ENCODE measurements at regions not wholly inside any gene's neighbourhood (a gene's known extent, or its start where the extent isn't known, plus 50 kb on each side); places are given as distances from the start of the nearest gene placed in this dataset.

- no peak overlapping the region for H3K4me3 ChIP-seq
- 43% methylated on average over 2 of the region's 2 CpGs for WGBS (ENCODE audit: insufficient coverage, insufficient replicate concordance, low lambda C conversion rate, missing lambda C conversion rate)
- FAIRE-seq (no peak), ATAC-seq (no peak), DNase-seq (ENCODE audit: low read depth, low spot score) (no peak)
- ChIA-PET CTCF (no interaction called here), RAD21 (ENCODE audit: unreplicated experiment) (no interaction called here), SMC1A (ENCODE audit: uncharacterized antibody, unreplicated experiment) (interaction anchor here (0.9 to 1.4 kb wide), 3 partner anchors 9 to 28 kb away, joined by 3 to 4 read pairs (median 3); no protein-coding TSS in a partner anchor), POLR2A (interaction anchor here (0.6 kb wide), 1 partner anchor 887 kb away, joined by 7 read pairs; no protein-coding TSS in a partner anchor)
- H3K9me3 ChIP-seq (replicated peaks; ENCODE audit: control insufficient read depth, insufficient read depth, low read length): no peaks in the 10 kb centered on the region; the same call in 2 of the 3 replicates
- no peaks in the 10 kb centered on the region for H4K20me1 ChIP-seq (ENCODE audit: control insufficient read depth, insufficient read depth)
- no peak for TF ChIP-seq CREB1 (IDR thresholded peaks at IDR 0.05; ENCODE audit: low read depth)
- 0 out of 2 replicates have a peak, but pooled peaks cover 3% of the 10 kb centered on the region for H3K4me1 ChIP-seq (ENCODE audit: control insufficient read depth, insufficient read depth, low read length)
- H3K79me2 ChIP-seq (ENCODE audit: control insufficient read depth, insufficient read depth, low read length): no peaks in the 10 kb centered on the region
- no peak overlapping the region for H3K9ac ChIP-seq (ENCODE audit: control insufficient read depth, insufficient read depth, low read length)
- intact Hi-C loops (cut with micrococcal nuclease; ENCODE audit: unreplicated experiment) (loop anchor here (1.0 kb wide), 1 partner anchor 17 kb away; no protein-coding TSS in a partner anchor), in situ Hi-C loops (cut with MboI) (no loop called here)
- H2AFZ ChIP-seq (ENCODE audit: control insufficient read depth, low read depth, low read length): no peak overlapping the region
- no peak overlapping the region for H3K4me2 ChIP-seq (ENCODE audit: control insufficient read depth, insufficient read depth)
- BruUV-seq (replicated peaks): no TSS peak
- H3K36me3 ChIP-seq (ENCODE audit: control insufficient read depth in 2 of 2, insufficient read depth in 2 of 2, low read length in 1 of 2): no peaks in the 10 kb centered on the region
- no peaks in the 10 kb centered on the region for H3K27me3 ChIP-seq (replicated peaks in 1 of 2; ENCODE audit: control insufficient read depth in 2 of 2, insufficient read depth in 2 of 2, low read length in 1 of 2)
- no peak overlapping the region for H3K27ac ChIP-seq (ENCODE audit: control insufficient read depth, insufficient read depth)
These were observed 66.4 kb upstream of the ATXN1 start for GRCh38 chr6:16827627-16828026.

- POLR2A ChIA-PET: interaction anchor here (1.0 kb wide), 1 partner anchor 12 kb away, joined by 3 read pairs; no protein-coding TSS in a partner anchor
- FAIRE-seq (no peak), ATAC-seq (no peak), DNase-seq (ENCODE audit: low read depth, low spot score) (no peak)
- no peak for TF ChIP-seq PBX3 (IDR thresholded peaks at IDR 0.05; ENCODE audit: insufficient replicate concordance, low read depth, low read length)
- no peak for TF ChIP-seq NFYA (IDR thresholded peaks at IDR 0.05; ENCODE audit: borderline replicate concordance, low read depth, low read length)
- TF ChIP-seq RELB (IDR thresholded peaks at IDR 0.05; ENCODE audit: low read depth): no peak
- TF ChIP-seq CHD2 (IDR thresholded peaks at IDR 0.05; ENCODE audit: borderline replicate concordance, low read depth, low read length): no peak
- TF ChIP-seq ZNF384 (IDR thresholded peaks at IDR 0.05; ENCODE audit: borderline replicate concordance, low read depth, low read length): no peak
- TF ChIP-seq BHLHE40 (IDR thresholded peaks at IDR 0.05; ENCODE audit: borderline replicate concordance in 1 of 2, low read depth in 2 of 2, low read length in 1 of 2): no peak
- TF ChIP-seq E2F4 (IDR thresholded peaks at IDR 0.05; ENCODE audit: low read depth, low read length): no peak
- Histone ChIP-seq H3K79me2 (ENCODE audit: control insufficient read depth, insufficient read depth, low read length) (no peaks in the 10 kb centered on the region), H3K27ac (ENCODE audit: control insufficient read depth, insufficient read depth) (no peak overlapping the region), H3K9me3 (replicated peaks; ENCODE audit: control insufficient read depth, insufficient read depth, low read length) (no peaks in the 10 kb centered on the region; the same call in 2 of the 3 replicates), H3K4me1 (ENCODE audit: control insufficient read depth, insufficient read depth, low read length) (0 out of 2 replicates have a peak, but pooled peaks cover 3% of the 10 kb centered on the region), H2AFZ (ENCODE audit: control insufficient read depth, low read depth, low read length) (no peak overlapping the region), H3K4me3 (no peak overlapping the region), H3K4me2 (ENCODE audit: control insufficient read depth, insufficient read depth) (no peak overlapping the region), H3K36me3 (ENCODE audit: control insufficient read depth in 2 of 2, insufficient read depth in 2 of 2, low read length in 1 of 2) (no peaks in the 10 kb centered on the region), H4K20me1 (ENCODE audit: control insufficient read depth, insufficient read depth) (no peaks in the 10 kb centered on the region), H3K9ac (ENCODE audit: control insufficient read depth, insufficient read depth, low read length) (no peak overlapping the region), H3K27me3 (replicated peaks in 1 of 2; ENCODE audit: control insufficient read depth in 2 of 2, insufficient read depth in 2 of 2, low read length in 1 of 2) (no peaks in the 10 kb centered on the region)
- in situ Hi-C loops (cut with MboI) (no loop called here), intact Hi-C loops (cut with micrococcal nuclease; ENCODE audit: unreplicated experiment) (no loop called here)
- RAD21 ChIA-PET (ENCODE audit: unreplicated experiment): interaction anchor here (1.3 to 1.8 kb wide), 2 partner anchors 10 to 15 kb away, joined by 4 to 5 read pairs; no protein-coding TSS in a partner anchor
- CTCF ChIA-PET: interaction anchor here (1.2 to 1.9 kb wide), 3 partner anchors 37 to 139 kb away, joined by 3 to 5 read pairs (median 3); no protein-coding TSS in a partner anchor
- WGBS (ENCODE audit: insufficient coverage, insufficient replicate concordance, low lambda C conversion rate, missing lambda C conversion rate): 62% methylated on average over 6 of the region's 6 CpGs
- no TSS peak for BruUV-seq (replicated peaks)
- SMC1A ChIA-PET (ENCODE audit: uncharacterized antibody, unreplicated experiment): interaction anchor here (0.7 to 1.5 kb wide), 6 partner anchors 10 to 55 kb away, joined by 3 to 7 read pairs (median 3); no protein-coding TSS in a partner anchor
These were observed 64.5 kb upstream of the ATXN1 start for GRCh38 chr6:16825784-16826183.
